Neural progenitor cell (in vitro differentiated cells): ENCODE measurements at regions not wholly inside any gene's neighbourhood (a gene's known extent, or its start where the extent isn't known, plus 50 kb on each side); places are given as distances from the start of the nearest gene placed in this dataset.

Experiments
- DNase-seq: peaks from one replicate; pipeline ENCODE4 v3.0.0-alpha.2; 2016; ENCODE audit warnings: low spot score
- H2AFZ ChIP-seq: fragments of 200-600 bp; sonication (generic); replicated peaks from 2 replicates; pipeline ENCODE4 v1.6.1; 2016; ENCODE audit warnings: antibody characterized with exemption
- H3F3A ChIP-seq: fragments of 200-600 bp; sonication (generic); 2 replicates; pipeline ENCODE4 v1.6.1; 2016; ENCODE audit warnings: antibody characterized with exemption, low read depth
- H3K27ac ChIP-seq: fragments of 200-600 bp; sonication (generic); 2 replicates; pipeline ENCODE4 v1.5.1; 2016; ENCODE audit warnings: mild to moderate bottlenecking
- H3K27me3 ChIP-seq: fragments of 200-600 bp; sonication (generic); 2 replicates; pipeline ENCODE4 v1.6.1; 2016; ENCODE audit warnings: mild to moderate bottlenecking, moderate library complexity
- H3K36me3 ChIP-seq: fragments of 200-600 bp; sonication (generic); 2 replicates; pipeline ENCODE4 v1.5.1; 2016
- H3K4me1 ChIP-seq: fragments of 200-600 bp; sonication (generic); 2 replicates; pipeline ENCODE4 v1.6.1; 2016; ENCODE audit warnings: mixed run types
- H3K4me2 ChIP-seq: fragments of 200-600 bp; sonication (generic); 2 replicates; pipeline ENCODE4 v1.6.1; 2016
- H3K4me3 ChIP-seq: fragments of 200-600 bp; sonication (generic); 2 replicates; pipeline ENCODE4 v1.5.1; 2016
- H3K79me2 ChIP-seq: fragments of 200-600 bp; sonication (generic); 2 replicates; pipeline ENCODE4 v1.6.1; 2016; ENCODE audit warnings: low read depth
- H3K9ac ChIP-seq: fragments of 200-600 bp; sonication (generic); 2 replicates; pipeline ENCODE4 v1.6.1; 2016
- H3K9me3 ChIP-seq: fragments of 200-600 bp; sonication (generic); 2 replicates; pipeline ENCODE4 v1.5.1; 2016; ENCODE audit warnings: low read depth
- H4K20me1 ChIP-seq: fragments of 200-600 bp; sonication (generic); 2 replicates; pipeline ENCODE4 v1.6.1; 2016; ENCODE audit warnings: low read depth
- H3K27ac Mint-ChIP-seq: 3 replicates; pipeline ENCODE4 v1.8.0; 2021; ENCODE audit warnings: mixed read lengths
- H3K27me3 Mint-ChIP-seq: 2 replicates; pipeline ENCODE4 v1.8.0; 2022; ENCODE audit warnings: low read depth, mild to moderate bottlenecking, inconsistent platforms, moderate library complexity, mixed read lengths; ENCODE audit not compliant: insufficient read depth
- H3K36me3 Mint-ChIP-seq: 3 replicates; pipeline ENCODE4 v1.8.0; 2021; ENCODE audit warnings: mixed read lengths
- H3K4me1 Mint-ChIP-seq: 3 replicates; pipeline ENCODE4 v1.8.0; 2021; ENCODE audit warnings: mixed read lengths
- H3K4me3 Mint-ChIP-seq: 3 replicates; pipeline ENCODE4 v1.8.0; 2021; ENCODE audit warnings: mild to moderate bottlenecking, moderate library complexity, mixed read lengths
- H3K9me3 Mint-ChIP-seq: 3 replicates; pipeline ENCODE4 v1.8.0; 2020; ENCODE audit warnings: mixed read lengths
- CTCF ChIP-seq: fragments of 200-600 bp; sonication (generic); IDR thresholded peaks from 2 replicates; pipeline ENCODE4 v1.5.1; 2017; ENCODE audit warnings: antibody characterized with exemption, mild to moderate bottlenecking
- EZH2 ChIP-seq: fragments of 200-600 bp; sonication (generic); IDR thresholded peaks from 2 replicates; pipeline ENCODE4 v1.6.1; 2017; ENCODE audit warnings: antibody characterized with exemption, mild to moderate bottlenecking, moderate library complexity
- EZH2phosphoT487 ChIP-seq: fragments of 200-600 bp; sonication (generic); IDR thresholded peaks from 2 replicates; pipeline ENCODE4 v1.6.1; 2017; ENCODE audit warnings: antibody characterized with exemption

GRCh38 chr4:125551967-125552366, 237.2 kb downstream of the FAT4 start:
- DNase-seq: no peak
- no peak overlapping the region for H3K27ac ChIP-seq
- no peaks in the 10 kb centered on the region for H3K27me3 ChIP-seq
- Mint-ChIP-seq H3K9me3 (peaks cover 5% of the 10 kb centered on the region), H3K27ac (no peak overlapping the region), H3K4me1 (no peaks in the 10 kb centered on the region), H3K27me3 (no peaks in the 10 kb centered on the region), H3K4me3 (no peak overlapping the region), H3K36me3 (peaks cover 3% of the 10 kb centered on the region)
- H3K4me1 ChIP-seq: no peaks in the 10 kb centered on the region
- H3K79me2 ChIP-seq: no peaks in the 10 kb centered on the region
- H3K9ac ChIP-seq: no peak overlapping the region
- H3K36me3 ChIP-seq: no peaks in the 10 kb centered on the region
- H3K4me2 ChIP-seq: no peak overlapping the region
- H3K4me3 ChIP-seq: no peak overlapping the region
- TF ChIP-seq EZH2phosphoT487: no peak
- TF ChIP-seq EZH2: no peak
- no peak for TF ChIP-seq CTCF
- H2AFZ ChIP-seq: no peak overlapping the region
- H4K20me1 ChIP-seq: no peaks in the 10 kb centered on the region
- no peaks in the 10 kb centered on the region for H3F3A ChIP-seq
- H3K9me3 ChIP-seq: no peaks in the 10 kb centered on the region

GRCh38 chr4:125572601-125573000, 257.8 kb downstream of the FAT4 start:
- Histone ChIP-seq H3K4me1 (no peaks in the 10 kb centered on the region), H3K9ac (no peak overlapping the region), H3K79me2 (no peaks in the 10 kb centered on the region), H3K27ac (no peak overlapping the region), H3K4me2 (no peak overlapping the region), H3K36me3 (no peaks in the 10 kb centered on the region), H2AFZ (no peak overlapping the region), H3K4me3 (no peak overlapping the region), H3K9me3 (no peaks in the 10 kb centered on the region), H3F3A (no peaks in the 10 kb centered on the region), H4K20me1 (no peaks in the 10 kb centered on the region), H3K27me3 (no peaks in the 10 kb centered on the region)
- Mint-ChIP-seq H3K9me3 (peaks cover 8% of the 10 kb centered on the region), H3K4me3 (no peak overlapping the region), H3K4me1 (no peaks in the 10 kb centered on the region), H3K36me3 (peaks cover 3% of the 10 kb centered on the region), H3K27ac (no peak overlapping the region), H3K27me3 (no peaks in the 10 kb centered on the region)
- TF ChIP-seq EZH2phosphoT487 (no peak), EZH2 (no peak), CTCF (no peak)
- DNase-seq: no peak

GRCh38 chr4:125573368-125573767, 258.6 kb downstream of the FAT4 start:
- H3K27ac Mint-ChIP-seq: no peak overlapping the region
- no peaks in the 10 kb centered on the region for H3K4me1 Mint-ChIP-seq
- TF ChIP-seq EZH2phosphoT487 (no peak), CTCF (no peak), EZH2 (no peak)
- H3K27me3 Mint-ChIP-seq: no peaks in the 10 kb centered on the region
- no peak for DNase-seq
- Histone ChIP-seq H2AFZ (no peak overlapping the region), H3K4me3 (no peak overlapping the region), H3K36me3 (no peaks in the 10 kb centered on the region), H3K9me3 (no peaks in the 10 kb centered on the region), H4K20me1 (no peaks in the 10 kb centered on the region), H3F3A (no peaks in the 10 kb centered on the region), H3K27ac (no peak overlapping the region), H3K27me3 (no peaks in the 10 kb centered on the region), H3K79me2 (no peaks in the 10 kb centered on the region), H3K9ac (no peak overlapping the region), H3K4me1 (no peaks in the 10 kb centered on the region), H3K4me2 (no peak overlapping the region)
- H3K4me3 Mint-ChIP-seq: no peak overlapping the region
- peaks cover 8% of the 10 kb centered on the region for H3K9me3 Mint-ChIP-seq
- H3K36me3 Mint-ChIP-seq: peaks cover 3% of the 10 kb centered on the region
